Lower lobe of right lung (tissue), 2 donors: ENCODE measurements at regions not wholly inside any gene's neighbourhood (a gene's known extent, or its start where the extent isn't known, plus 50 kb on each side); places are given as distances from the start of the nearest gene placed in this dataset.

Source experiments
- ATAC-seq, 2 donors: fragments of 200-7000 bp; cut with Tn5 transposase; one replicate each; pipeline ENCODE4 v1.9.1; 2020 to 2022; ENCODE audit warnings: mild to moderate bottlenecking in 2 of 2, moderate library complexity in 2 of 2
- DNase-seq: peaks from one replicate; pipeline ENCODE4 v3.0.0-alpha.2; 2020
- H3K27ac ChIP-seq: fragments of 200-600 bp; one replicate; pipeline ENCODE4 v1.8.0; 2022
- H3K27me3 ChIP-seq: fragments of 200-600 bp; one replicate; pipeline ENCODE4 v1.8.0; 2022; ENCODE audit warnings: low read depth
- H3K36me3 ChIP-seq: fragments of 200-600 bp; one replicate; pipeline ENCODE4 v1.8.0; 2022; ENCODE audit warnings: mild to moderate bottlenecking
- H3K4me1 ChIP-seq: fragments of 200-600 bp; one replicate; pipeline ENCODE4 v1.8.0; 2022
- H3K4me3 ChIP-seq: fragments of 200-600 bp; one replicate; pipeline ENCODE4 v1.8.0; 2022; ENCODE audit warnings: mild to moderate bottlenecking
- H3K9me3 ChIP-seq: fragments of 200-600 bp; one replicate; pipeline ENCODE4 v1.8.0; 2022
- intact Hi-C: fragments of 100-400 bp; cut with DNase I; formaldehyde crosslinking; loops from one replicate; pipeline ENCODE4 v1.11.0; 2022
- TF ChIP-seq, protein P1 (sequence below): fragments of 200-600 bp; IDR thresholded peaks from one replicate; pipeline ENCODE4 v1.8.0; 2022; ENCODE audit warnings: antibody characterized with exemption, mild to moderate bottlenecking
- donor health status: DM: no; HTN: yes; CAD: no; lungs with severe emphysema.

GRCh38 chr3:139197251-139197650 is 146.6 kb upstream of the MRPS22 start:
- intact Hi-C loops, result no loop called here
- Histone ChIP-seq H3K4me1 (no peaks in the 10 kb centered on the region), H3K27ac (no peak overlapping the region), H3K4me3 (no peak overlapping the region), H3K27me3 (no peaks in the 10 kb centered on the region), H3K9me3 (no peaks in the 10 kb centered on the region), H3K36me3 (no peaks in the 10 kb centered on the region)
- TF ChIP-seq, protein P1, sequence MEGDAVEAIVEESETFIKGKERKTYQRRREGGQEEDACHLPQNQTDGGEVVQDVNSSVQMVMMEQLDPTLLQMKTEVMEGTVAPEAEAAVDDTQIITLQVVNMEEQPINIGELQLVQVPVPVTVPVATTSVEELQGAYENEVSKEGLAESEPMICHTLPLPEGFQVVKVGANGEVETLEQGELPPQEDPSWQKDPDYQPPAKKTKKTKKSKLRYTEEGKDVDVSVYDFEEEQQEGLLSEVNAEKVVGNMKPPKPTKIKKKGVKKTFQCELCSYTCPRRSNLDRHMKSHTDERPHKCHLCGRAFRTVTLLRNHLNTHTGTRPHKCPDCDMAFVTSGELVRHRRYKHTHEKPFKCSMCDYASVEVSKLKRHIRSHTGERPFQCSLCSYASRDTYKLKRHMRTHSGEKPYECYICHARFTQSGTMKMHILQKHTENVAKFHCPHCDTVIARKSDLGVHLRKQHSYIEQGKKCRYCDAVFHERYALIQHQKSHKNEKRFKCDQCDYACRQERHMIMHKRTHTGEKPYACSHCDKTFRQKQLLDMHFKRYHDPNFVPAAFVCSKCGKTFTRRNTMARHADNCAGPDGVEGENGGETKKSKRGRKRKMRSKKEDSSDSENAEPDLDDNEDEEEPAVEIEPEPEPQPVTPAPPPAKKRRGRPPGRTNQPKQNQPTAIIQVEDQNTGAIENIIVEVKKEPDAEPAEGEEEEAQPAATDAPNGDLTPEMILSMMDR, result no peak
- no peak for ATAC-seq
- no peak for DNase-seq

GRCh38 chr3:139198186-139198585 is 145.6 kb upstream of the MRPS22 start:
- TF ChIP-seq, protein P1, result no peak
- Histone ChIP-seq H3K4me1 (no peaks in the 10 kb centered on the region), H3K9me3 (no peaks in the 10 kb centered on the region), H3K4me3 (no peak overlapping the region), H3K36me3 (no peaks in the 10 kb centered on the region), H3K27me3 (no peaks in the 10 kb centered on the region), H3K27ac (no peak overlapping the region)
- DNase-seq (no peak), ATAC-seq (no peak)
- intact Hi-C loops, result no loop called here

DNA sequence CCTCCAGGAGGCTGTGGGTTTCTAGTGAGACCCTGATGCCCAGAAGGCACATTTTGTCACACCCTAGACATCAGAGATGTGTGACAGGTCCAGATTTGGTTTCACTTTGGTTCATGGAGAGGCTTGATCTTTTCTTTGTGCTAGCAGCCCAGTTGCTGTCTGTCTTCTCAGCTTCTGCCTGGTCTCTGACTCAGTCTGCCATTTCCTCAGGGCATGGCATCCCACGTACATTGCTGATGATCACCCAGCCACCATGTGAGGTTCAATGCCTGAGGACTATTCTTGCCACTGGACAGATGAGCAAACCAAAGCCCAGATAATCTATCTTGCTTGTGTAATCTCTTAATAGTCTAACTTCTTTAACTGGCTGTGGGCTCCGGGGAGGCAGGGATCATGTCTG is 144.9 kb upstream of the MRPS22 start:
- TF ChIP-seq, protein P1, result no peak
- Histone ChIP-seq H3K4me3 (no peak overlapping the region), H3K9me3 (no peaks in the 10 kb centered on the region), H3K36me3 (no peaks in the 10 kb centered on the region), H3K4me1 (no peaks in the 10 kb centered on the region), H3K27me3 (no peaks in the 10 kb centered on the region), H3K27ac (no peak overlapping the region)
- ATAC-seq (no peak), DNase-seq (no peak)
- intact Hi-C loops, result no loop called here

GRCh38 chr3:139199421-139200010 is 144.3 kb upstream of the MRPS22 start:
- no peak for ATAC-seq
- Histone ChIP-seq H3K27me3 (no peaks in the 10 kb centered on the region), H3K36me3 (no peaks in the 10 kb centered on the region), H3K4me1 (no peaks in the 10 kb centered on the region), H3K4me3 (no peak overlapping the region), H3K27ac (no peak overlapping the region), H3K9me3 (no peaks in the 10 kb centered on the region)
- intact Hi-C loops, result no loop called here
- TF ChIP-seq, protein P1, result no peak
- no peak for DNase-seq

DNA sequence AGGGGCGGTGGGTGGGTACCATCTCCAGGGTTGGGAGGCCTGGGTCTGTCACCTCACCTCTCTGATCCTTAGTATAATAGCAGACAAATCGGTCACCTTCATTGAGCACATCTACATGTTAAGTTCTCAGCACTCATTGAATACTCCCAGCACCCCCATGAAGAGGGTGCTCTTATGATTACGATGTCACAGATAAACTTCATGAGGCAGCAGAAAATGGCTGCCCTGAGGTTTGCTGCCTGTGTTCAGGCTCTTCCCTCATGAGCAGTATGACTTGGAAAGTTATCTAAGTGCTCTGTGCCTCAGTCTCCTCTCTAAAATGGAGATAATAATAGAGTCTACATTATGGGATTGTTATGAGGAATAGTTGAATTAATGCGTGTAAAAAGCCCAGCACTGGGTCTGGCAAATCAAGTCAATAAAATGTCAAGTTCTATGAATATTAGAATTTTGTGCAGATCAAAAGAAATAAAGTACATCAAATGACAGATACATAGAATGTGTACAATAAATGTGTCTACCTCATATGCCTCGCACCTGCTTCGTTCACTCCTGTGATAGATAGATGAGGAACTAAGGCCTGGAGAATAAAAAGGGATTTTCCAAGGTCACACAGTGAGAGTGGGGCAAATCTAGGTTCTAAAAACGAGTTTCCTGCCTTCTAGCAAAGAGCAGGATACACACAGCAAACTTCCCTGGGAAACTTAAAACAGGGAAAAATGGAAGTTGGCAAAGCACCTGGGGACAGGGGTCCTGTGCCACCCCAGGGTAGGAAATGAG is 142.2 kb upstream of the MRPS22 start:
- DNase-seq (no peak), ATAC-seq (no peak)
- no peaks in the 10 kb centered on the region for H3K9me3 ChIP-seq
- H3K27ac ChIP-seq, result no peak overlapping the region
- H3K4me1 ChIP-seq, result no peaks in the 10 kb centered on the region
- H3K27me3 ChIP-seq, result no peaks in the 10 kb centered on the region
- intact Hi-C loops, result no loop called here
- H3K36me3 ChIP-seq, result no peaks in the 10 kb centered on the region
- TF ChIP-seq, protein P1, result no peak
- no peak overlapping the region for H3K4me3 ChIP-seq
